HAP-1 (cell line): ENCODE measurements at regions not wholly inside any gene's neighbourhood (a gene's known extent, or its start where the extent isn't known, plus 50 kb on each side); places are given as distances from the start of the nearest gene placed in this dataset.
A peak's percentile ranks its signal among the peaks of the same experiment; 100 is the strongest.
"Not testable (repeated sequence)": the region's sequence is repeated elsewhere in the genome, so short reads cannot be mapped to it uniquely, and the experiment has no call there.

Experiments used
- DNase-seq, 2 experiments: peaks; one replicate each; pipeline ENCODE4 v3.0.0-alpha.2; 2016 to 2020; ENCODE audit warnings: low spot score in 2 of 2
- H3K27me3 ChIP-seq: fragments of 250-450 bp; sonication (Bioruptor Pico); 2 replicates; pipeline ENCODE4 v1.5.1; 2020; ENCODE audit warnings: low read depth, mild to moderate bottlenecking, moderate library complexity
- H3K36me3 ChIP-seq: fragments of 250-450 bp; sonication (Bioruptor Pico); replicated peaks from 2 replicates; pipeline ENCODE4 v1.5.1; 2020; ENCODE audit warnings: mild to moderate bottlenecking
- H3K4me1 ChIP-seq: fragments of 250-450 bp; sonication (Bioruptor Pico); 2 replicates; pipeline ENCODE4 v1.5.1; 2020; ENCODE audit warnings: mild to moderate bottlenecking
- H3K4me3 ChIP-seq: fragments of 250-450 bp; sonication (Bioruptor Pico); 2 replicates; pipeline ENCODE4 v1.5.1; 2020; ENCODE audit warnings: mild to moderate bottlenecking, moderate library complexity
- H3K9me3 ChIP-seq: fragments of 250-450 bp; sonication (Bioruptor Pico); 2 replicates; pipeline ENCODE4 v1.5.1; 2020; ENCODE audit warnings: mild to moderate bottlenecking, moderate library complexity
- in situ Hi-C: fragments of 300-500 bp; cut with MboI; formaldehyde crosslinking; loops from 3 replicates; pipeline ENCODE4 v1.14.3; 2020; ENCODE audit warnings: low sequenced_read_pairs, inconsistent platforms, mixed read lengths

DNA sequence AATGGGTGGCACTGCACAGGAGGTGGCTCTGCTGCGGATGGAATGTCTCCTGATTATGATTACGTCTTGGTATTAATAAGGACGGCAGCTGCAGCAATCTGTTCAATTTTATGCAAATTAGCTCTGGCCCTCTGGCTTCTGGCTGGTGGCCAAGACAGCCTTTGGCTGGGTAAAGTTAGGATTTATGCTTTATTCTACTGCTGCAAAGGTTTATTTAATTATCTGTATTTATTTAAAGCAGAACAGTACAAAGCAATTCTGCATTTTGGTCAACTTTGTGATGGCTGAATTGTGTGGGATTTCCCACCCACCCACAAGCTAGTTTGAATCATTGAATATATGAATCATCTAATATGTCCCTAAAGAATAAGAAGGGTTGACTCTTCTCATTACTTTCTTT, 745.6 kb upstream of the FAM241A start:
- no peaks in the 10 kb centered on the region for H3K27me3 ChIP-seq
- H3K9me3 ChIP-seq: no peaks in the 10 kb centered on the region
- H3K4me1 ChIP-seq: no peaks in the 10 kb centered on the region
- no peaks in the 10 kb centered on the region for H3K36me3 ChIP-seq
- in situ Hi-C loops: no loop called here
- DNase-seq: peak in 1 of 2 experiments; percentile 44
- H3K4me3 ChIP-seq: no peak overlapping the region

DNA sequence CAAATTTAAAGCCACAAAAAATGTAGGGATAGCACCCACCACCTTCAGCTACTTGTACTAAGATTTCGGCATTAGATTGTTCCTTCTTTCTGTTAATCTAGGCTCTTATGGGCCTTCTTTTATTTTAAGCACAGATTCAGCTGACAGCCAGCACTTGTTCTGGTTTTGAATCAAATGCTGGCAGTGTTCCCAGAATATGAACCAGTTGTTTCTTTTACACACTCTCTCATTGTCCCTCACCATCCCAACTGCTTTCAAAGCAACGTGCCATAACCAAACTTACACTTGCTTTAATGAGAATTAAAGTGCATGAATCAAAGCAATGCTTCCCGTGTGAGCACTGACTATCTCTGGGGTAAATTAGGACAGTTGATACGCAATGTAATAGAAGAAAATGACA, 744.5 kb upstream of the FAM241A start:
- H3K4me1 ChIP-seq: no peaks in the 10 kb centered on the region
- DNase-seq: peak; percentile 45 to 67
- no peaks in the 10 kb centered on the region for H3K9me3 ChIP-seq
- no peak overlapping the region for H3K4me3 ChIP-seq
- no peaks in the 10 kb centered on the region for H3K27me3 ChIP-seq
- H3K36me3 ChIP-seq: no peaks in the 10 kb centered on the region
- in situ Hi-C loops: no loop called here

- Histone ChIP-seq H3K36me3 (no peaks in the 10 kb centered on the region), H3K4me3 (no peak overlapping the region), H3K27me3 (no peaks in the 10 kb centered on the region), H3K4me1 (no peaks in the 10 kb centered on the region), H3K9me3 (no peaks in the 10 kb centered on the region)
- in situ Hi-C loops: no loop called here
- no peak for DNase-seq
These were observed 740.6 kb upstream of the FAM241A start for GRCh38 chr4:111404673-111405072.

DNA sequence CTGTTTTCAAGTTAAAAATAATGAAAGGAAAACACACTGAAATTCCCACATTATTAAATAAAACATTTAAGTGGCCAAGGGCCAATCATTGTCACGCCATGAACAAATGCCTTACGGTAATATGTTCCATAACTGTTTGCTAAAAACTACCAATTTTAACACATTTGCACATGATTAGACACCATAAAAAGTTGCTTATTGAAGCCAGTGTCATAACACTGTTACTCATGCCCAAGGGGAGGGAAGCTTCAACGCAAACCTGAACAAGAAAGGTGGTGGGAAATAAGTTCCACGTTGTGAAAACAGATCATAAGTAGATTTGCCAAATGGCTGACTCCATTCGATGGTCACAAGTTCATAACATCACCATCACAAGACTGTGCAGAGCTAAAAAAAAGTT, 739.3 kb upstream of the FAM241A start:
- in situ Hi-C loops: no loop called here
- no peak overlapping the region for H3K4me3 ChIP-seq
- no peaks in the 10 kb centered on the region for H3K27me3 ChIP-seq

GRCh38 chr4:111410571-111410970, 734.7 kb upstream of the FAM241A start:
- H3K4me3 ChIP-seq: no peak overlapping the region
- DNase-seq: no peak
- H3K9me3 ChIP-seq: no peaks in the 10 kb centered on the region
- in situ Hi-C loops: no loop called here
- no peaks in the 10 kb centered on the region for H3K4me1 ChIP-seq
- no peaks in the 10 kb centered on the region for H3K36me3 ChIP-seq
- H3K27me3 ChIP-seq: no peaks in the 10 kb centered on the region

More for the DNA sequence above, 739.3 kb upstream of the FAM241A start:
- Histone ChIP-seq H3K36me3 (no peaks in the 10 kb centered on the region), H3K9me3 (no peaks in the 10 kb centered on the region), H3K4me1 (no peaks in the 10 kb centered on the region)
- no peak for DNase-seq

DNA sequence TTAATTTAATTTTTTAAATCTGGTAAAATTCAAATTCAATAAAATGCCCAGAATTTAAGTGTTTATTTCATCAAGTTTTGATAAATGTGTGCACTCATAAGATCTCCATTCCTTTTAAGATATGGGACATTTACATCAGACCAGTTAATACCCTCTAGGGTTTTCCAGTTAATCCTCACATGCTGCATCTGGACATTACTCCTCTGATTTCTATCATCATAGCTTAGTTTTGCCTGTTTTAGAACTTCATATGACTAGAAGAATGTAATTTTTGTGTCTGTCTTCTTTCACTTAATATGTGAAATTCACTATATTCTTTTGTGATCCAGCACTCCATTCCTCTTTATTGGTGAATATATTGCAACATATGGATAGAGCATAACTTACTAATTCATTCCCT, 727.7 kb upstream of the FAM241A start:
- Histone ChIP-seq H3K36me3 (no peaks in the 10 kb centered on the region), H3K9me3 (no peaks in the 10 kb centered on the region), H3K27me3 (no peaks in the 10 kb centered on the region), H3K4me3 (no peak overlapping the region), H3K4me1 (no peaks in the 10 kb centered on the region)
- DNase-seq: no peak
- in situ Hi-C loops: no loop called here

DNA sequence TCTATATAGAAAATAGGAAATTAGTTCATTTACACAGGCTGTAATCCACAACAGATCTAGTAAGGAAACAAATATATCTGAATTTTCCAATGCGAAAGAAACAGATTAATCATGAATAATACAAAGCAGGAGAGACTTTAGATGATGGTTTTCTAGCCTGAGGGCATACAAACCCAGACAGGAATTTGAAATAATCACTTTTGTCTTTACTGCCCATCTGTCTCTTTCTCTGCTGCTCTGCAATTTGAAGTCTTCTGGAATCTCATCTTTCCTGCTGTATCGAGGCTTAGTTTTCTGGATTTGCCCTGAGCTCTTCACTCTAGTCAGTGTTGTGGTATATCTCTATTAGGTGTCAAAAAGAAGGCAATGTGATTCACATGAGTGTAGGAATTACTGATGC, 711.8 kb upstream of the FAM241A start:
- Histone ChIP-seq H3K36me3 (no peaks in the 10 kb centered on the region), H3K4me3 (no peak overlapping the region), H3K27me3 (no peaks in the 10 kb centered on the region), H3K9me3 (no peaks in the 10 kb centered on the region), H3K4me1 (no peaks in the 10 kb centered on the region)
- in situ Hi-C loops: no loop called here
- no peak for DNase-seq

- H3K4me3 ChIP-seq: no peak overlapping the region
- in situ Hi-C loops: no loop called here
- no peaks in the 10 kb centered on the region for H3K36me3 ChIP-seq
- no peak for DNase-seq
- H3K4me1 ChIP-seq: no peaks in the 10 kb centered on the region
- no peaks in the 10 kb centered on the region for H3K9me3 ChIP-seq
- H3K27me3 ChIP-seq: no peaks in the 10 kb centered on the region
These were observed 710.7 kb upstream of the FAM241A start for GRCh38 chr4:111434586-111434985.

DNA sequence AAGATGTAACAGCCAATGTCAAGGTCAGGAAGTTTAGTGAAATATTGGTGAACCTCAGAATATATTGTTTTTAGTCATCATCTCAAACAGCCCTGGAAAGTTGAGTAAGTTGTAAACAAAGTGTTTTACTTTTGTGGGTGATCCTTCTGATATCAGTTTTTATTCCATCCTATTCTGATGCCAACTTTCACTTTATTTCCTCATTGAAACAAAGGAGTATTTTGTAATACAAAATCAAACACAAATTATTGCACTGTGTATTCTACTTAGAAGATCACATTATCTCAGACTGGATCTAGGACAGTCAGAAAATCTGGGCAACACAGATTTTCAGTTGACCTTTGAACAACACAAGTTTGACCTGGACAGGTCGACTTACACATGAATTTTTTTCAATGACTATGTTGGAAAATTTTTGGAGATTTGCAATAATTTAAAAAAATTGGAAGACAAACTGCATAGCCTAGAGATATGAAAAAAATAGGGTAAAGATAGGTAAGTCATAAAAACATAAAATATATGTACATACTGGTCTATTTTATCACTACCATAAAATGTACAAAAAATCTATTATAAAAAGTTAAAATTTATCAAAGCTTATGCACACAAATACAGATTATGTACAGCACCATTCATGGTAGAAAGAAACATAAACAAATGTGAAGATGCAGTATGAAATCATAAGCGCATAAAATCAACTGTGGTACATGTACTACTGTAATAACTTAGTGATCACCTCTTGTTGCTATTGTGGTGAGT, 709.1 kb upstream of the FAM241A start:
- no peak for DNase-seq
- in situ Hi-C loops: no loop called here
- Histone ChIP-seq H3K4me3 (no peak overlapping the region), H3K27me3 (no peaks in the 10 kb centered on the region), H3K36me3 (no peaks in the 10 kb centered on the region), H3K4me1 (no peaks in the 10 kb centered on the region), H3K9me3 (no peaks in the 10 kb centered on the region)

GRCh38 chr4:111441687-111442086, 703.6 kb upstream of the FAM241A start:
- no peak overlapping the region for H3K4me3 ChIP-seq
- no peak for DNase-seq
- in situ Hi-C loops: no loop called here
- H3K9me3 ChIP-seq: no peaks in the 10 kb centered on the region
- H3K27me3 ChIP-seq: no peaks in the 10 kb centered on the region
- no peaks in the 10 kb centered on the region; the same call in 1 of the 2 replicates for H3K36me3 ChIP-seq
- no peaks in the 10 kb centered on the region for H3K4me1 ChIP-seq

DNA sequence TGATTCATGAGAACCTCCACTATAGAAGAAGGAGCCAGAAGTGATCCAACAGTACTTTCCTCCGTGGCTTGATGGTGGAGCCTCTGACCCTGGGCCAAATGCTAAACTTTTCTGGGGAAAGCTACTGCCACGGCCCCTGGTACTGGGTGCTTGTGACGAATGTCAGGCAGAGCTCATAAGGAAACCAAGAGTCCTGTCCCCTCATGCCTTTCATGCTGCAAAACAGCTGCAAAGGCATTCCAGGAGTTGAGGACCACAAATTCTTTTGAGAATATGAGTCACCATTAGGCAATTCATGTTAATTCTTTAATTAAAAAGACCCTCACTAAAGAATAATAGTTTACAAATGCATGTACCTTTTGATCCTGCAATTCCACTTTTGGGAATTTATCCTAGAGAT, 700.4 kb upstream of the FAM241A start:
- in situ Hi-C loops, H3K36me3 ChIP-seq, H3K9me3 ChIP-seq, H3K4me1 ChIP-seq, H3K27me3 ChIP-seq, DNase-seq, H3K4me3 ChIP-seq: not testable (repeated sequence)

DNA sequence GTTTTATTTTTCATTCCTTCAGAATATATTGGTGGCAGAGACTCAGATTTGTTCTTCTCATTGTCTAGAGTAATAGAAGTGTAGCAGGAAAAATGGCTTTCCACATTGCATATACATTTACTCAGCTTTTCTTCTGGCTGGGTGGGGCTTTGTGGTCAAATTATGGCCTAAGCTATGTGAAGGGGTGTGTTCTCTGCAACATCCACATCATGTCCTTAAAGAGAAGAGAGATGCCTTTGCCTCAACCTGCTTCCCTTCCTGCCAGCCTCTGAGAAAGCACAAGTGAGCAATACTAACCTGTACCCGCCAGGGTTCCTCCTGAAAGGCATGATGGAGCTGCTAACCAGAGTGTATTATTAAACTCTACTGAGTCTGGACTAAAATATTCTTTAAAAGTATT, 695.6 kb upstream of the FAM241A start:
- H3K4me1 ChIP-seq: no peaks in the 10 kb centered on the region
- in situ Hi-C loops: no loop called here
- no peak for DNase-seq

GRCh38 chr4:111450867-111451266, 694.4 kb upstream of the FAM241A start:
- DNase-seq: no peak
- no peaks in the 10 kb centered on the region for H3K4me1 ChIP-seq
- no peak overlapping the region for H3K4me3 ChIP-seq
- in situ Hi-C loops: no loop called here
- H3K9me3 ChIP-seq: no peaks in the 10 kb centered on the region
- no peaks in the 10 kb centered on the region for H3K27me3 ChIP-seq
- H3K36me3 ChIP-seq: no peaks in the 10 kb centered on the region

More for the DNA sequence above, 695.6 kb upstream of the FAM241A start:
- Histone ChIP-seq H3K36me3 (no peaks in the 10 kb centered on the region), H3K27me3 (no peaks in the 10 kb centered on the region), H3K9me3 (no peaks in the 10 kb centered on the region), H3K4me3 (no peak overlapping the region)

DNA sequence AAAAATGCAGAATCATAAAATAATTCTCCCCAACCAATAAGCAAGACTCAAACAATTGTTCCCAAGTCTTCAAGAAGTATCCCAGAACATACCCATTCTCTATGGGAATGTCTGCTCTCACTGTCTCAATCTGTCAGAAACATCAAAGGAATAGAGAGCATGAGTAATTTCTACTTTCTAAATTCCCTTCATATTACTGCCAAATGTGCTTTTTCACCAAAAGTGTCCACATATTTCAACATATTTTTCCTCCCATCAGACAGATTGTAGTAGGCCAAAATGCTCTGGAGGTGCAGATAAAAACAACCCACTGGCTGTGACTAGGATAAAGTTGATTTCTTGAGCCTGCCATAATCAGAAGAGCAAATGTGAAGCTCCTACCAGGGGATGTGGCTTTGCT, 692.0 kb upstream of the FAM241A start:
- Histone ChIP-seq H3K27me3 (no peaks in the 10 kb centered on the region), H3K4me1 (no peaks in the 10 kb centered on the region), H3K9me3 (no peaks in the 10 kb centered on the region), H3K4me3 (no peak overlapping the region), H3K36me3 (no peaks in the 10 kb centered on the region)
- in situ Hi-C loops: no loop called here
- DNase-seq: no peak

DNA sequence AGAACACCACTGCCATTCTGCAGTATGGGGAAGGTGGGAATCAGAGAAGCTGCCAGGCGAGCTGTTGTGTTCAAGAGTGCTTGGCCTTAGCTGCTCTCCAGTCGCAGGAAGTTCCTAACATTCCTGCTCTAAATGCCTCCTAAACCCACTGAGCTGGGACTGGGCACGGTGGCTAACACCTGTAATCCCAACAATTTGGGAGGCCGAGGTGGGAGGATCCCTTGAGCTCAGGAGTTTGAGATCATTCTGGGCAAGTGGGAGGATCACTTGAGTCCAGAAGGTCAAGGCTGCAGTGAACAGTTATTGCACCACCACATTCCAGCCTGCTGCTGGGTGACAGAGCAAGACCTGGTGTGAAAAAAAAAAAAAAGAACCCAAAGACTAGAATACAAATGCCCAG, 690.3 kb upstream of the FAM241A start:
- no peaks in the 10 kb centered on the region for H3K4me1 ChIP-seq
- no peaks in the 10 kb centered on the region for H3K27me3 ChIP-seq
- no peaks in the 10 kb centered on the region for H3K36me3 ChIP-seq
- DNase-seq: no peak
- H3K9me3 ChIP-seq: no peaks in the 10 kb centered on the region
- in situ Hi-C loops: no loop called here
- H3K4me3 ChIP-seq: no peak overlapping the region
